Ecto neural progenitor cell (in vitro differentiated cells): ENCODE measurements at regions not wholly inside any gene's neighbourhood (a gene's known extent, or its start where the extent isn't known, plus 50 kb on each side); places are given as distances from the start of the nearest gene placed in this dataset.

ENCODE experiments used
- DNase-seq: peaks from one replicate; pipeline ENCODE4 v3.0.0-alpha.2; 2018; ENCODE audit warnings: low spot score

DNA sequence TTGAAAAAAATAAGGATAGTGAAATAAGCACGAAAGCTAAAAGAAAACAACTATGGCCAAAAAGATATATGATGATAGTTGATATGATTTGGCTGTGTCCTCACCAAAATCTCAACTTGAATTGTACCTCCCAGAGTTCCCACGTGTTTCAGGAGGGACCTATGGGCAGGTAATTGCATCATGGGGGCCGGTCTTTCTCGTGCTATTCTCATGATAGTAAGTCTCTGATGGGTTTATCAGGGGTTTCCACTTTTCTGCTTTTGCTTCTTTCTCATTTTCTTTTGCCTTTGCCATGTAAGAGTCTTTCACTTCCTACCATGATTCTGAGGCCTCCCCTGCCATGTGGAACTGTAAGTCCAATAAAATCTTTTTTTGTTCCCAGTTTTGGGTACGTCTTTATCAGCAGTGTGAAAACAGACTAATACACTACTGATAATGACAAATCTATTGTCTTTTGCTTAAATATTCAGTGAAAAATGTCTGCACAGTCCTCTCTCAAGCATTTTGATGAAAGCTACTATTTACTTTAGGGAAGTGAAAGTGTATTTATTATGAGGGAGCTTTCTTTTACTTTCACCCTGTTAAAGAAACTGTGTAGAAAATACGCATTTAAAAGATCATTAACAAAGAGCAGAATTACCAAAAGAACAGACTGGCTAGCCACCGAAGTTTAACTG is 389.1 kb downstream of the HTR1B start:
- DNase-seq = no peak

DNA sequence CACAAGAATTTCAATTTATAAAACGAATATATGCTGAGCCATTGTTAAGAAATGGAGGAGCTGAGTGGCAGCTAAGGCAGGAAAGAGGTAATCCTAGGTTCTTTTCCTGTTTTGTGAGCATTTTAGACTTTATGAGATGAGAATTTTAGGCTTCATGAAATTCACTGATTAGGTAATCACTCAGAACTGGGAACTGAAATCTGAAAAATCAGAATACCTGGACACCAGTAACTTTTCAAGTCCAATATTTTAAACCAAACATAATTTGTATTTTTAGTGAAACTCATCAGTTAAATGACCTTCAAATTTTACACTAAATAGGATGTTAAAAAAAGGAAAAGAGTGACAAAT is 389.9 kb downstream of the HTR1B start:
- DNase-seq = no peak

DNA sequence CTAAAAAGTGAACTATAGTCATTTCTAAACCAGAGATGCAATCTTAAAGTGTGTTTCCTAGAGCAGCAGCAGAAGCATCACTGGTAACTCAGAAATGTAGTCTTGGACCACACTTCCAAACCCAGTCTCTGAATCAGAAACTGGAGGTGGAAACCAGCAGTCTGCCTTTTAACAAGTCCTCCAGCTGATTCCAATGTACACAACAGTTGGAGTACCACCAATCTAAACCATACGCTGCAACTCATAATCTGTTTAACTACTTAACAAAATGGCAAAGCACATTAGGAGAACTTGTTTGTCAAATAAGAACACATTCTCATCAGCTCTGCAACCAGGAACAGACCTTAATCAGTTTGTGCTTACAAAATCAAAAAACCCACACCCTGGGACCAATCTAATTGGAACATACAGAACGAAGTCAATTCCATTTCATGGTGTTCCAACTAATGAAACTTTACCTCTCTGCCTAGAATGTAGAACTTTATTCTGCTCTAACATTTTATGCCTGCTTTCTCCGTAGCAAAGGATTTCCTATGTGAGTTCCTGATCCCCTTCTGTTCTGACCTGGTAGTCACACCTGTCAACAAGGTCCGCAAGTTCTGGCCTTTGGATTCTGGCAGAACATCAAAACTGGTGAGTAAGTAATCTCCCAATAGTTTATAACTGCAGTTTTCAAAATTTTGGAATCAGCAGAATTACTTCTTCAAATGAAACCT is 390.4 kb downstream of the HTR1B start:
- DNase-seq = no peak

DNA sequence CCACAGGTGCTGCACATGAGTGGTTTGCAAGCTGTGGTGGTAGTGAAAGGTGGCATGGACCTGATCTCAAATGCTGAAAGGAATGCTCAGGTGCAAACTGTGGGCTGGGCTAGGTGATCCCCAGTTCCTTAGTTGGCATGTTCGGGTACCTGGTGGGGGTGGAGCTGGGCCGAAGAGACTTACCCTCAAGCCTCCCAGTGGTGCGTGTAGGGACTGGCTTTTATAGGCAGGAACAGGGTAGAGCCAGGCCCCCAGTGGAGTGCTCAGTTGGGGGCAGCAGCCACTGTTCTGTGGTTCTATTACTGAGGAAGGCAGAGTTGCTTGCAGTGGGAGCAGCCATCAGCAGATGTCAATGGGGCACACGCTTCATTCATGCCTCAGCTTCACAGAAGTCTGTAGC is 399.8 kb downstream of the HTR1B start:
- DNase-seq = no peak

DNA sequence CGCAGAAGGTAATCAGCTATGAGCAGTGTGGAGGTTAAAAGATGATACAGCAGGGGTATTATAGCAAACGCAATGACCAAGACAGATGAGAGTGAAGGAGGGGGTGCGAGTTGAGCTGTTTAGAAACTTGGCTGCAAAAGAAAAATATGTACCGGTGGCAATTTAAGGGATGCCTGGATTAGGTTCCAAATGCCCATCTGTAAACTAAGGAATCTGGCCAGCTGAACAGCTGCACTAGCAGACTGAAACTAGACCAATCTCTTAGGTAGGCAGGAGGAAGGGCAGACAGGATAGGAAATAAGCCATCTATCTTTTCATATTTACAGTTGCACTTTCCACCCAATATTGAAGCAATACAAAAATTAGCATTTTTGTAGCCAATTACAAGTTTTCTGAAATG is 407.6 kb downstream of the HTR1B start:
- DNase-seq = no peak

DNA sequence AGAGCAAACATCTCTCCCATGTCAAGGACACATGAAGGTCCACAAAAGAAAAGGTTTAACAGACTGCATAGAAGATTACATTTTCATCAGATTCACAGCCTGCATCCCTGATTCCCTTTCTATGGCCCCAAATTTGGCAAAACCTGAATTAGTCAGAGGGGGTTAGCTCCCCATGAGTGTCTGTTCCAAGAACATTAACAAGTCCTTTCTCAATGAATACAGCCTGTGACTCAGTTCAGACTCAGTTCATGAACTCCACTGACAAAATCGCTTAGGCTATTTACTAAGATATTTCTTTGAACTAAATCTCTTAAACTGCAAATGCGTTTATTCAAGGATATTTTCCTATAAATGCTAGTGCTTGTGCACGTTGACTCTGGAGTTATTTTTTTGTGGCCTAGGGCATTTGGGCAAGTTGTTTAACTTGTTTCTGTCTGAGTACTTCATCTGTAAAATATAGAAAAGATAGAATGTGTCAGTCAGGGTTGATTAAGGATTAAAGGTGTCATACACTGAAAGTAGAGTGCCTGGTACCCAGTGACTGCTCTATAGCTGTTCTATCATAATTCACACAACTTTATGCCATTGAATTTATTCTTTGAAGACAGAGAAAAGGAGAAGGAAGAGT is 422.6 kb downstream of the HTR1B start:
- DNase-seq = no peak

DNA sequence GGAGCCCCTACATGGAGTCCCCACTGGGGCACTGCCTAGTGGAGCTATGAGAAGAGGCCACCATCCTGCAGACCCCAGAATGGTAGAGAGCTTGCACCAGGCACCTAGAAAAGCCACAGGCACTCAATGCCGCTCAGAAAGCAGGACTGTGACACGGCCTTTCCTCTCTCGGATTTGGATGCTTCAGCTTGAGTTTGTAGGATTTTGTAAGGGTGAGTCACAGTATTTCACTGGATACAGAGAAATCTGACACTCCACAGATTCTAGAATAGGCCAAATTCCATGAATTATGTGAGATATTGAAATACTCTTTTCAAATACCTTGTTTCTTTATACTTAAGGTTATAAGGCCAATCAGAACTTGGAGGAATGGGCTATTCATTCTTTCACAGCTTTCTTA is 424.5 kb downstream of the HTR1B start:
- DNase-seq = no peak

DNA sequence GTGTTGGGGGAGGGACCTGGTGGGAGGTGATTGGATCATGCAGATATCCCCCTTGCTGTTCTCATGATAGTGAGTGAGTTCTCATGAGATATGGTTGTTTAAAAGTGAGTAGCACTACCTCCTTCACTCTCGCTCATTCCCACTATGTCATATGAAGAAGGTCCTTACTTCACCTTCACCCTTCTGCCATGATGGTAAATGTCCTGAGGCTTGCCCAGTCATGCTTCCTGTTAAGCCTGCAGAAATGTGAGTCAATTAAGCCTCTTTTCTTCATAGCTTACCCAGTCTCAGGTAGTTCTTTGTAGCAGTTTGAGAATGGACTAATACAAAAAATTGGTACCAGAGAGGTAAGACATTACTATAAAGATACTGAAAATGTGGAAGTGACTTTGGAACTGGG is 425.9 kb downstream of the HTR1B start:
- no peak for DNase-seq

DNA sequence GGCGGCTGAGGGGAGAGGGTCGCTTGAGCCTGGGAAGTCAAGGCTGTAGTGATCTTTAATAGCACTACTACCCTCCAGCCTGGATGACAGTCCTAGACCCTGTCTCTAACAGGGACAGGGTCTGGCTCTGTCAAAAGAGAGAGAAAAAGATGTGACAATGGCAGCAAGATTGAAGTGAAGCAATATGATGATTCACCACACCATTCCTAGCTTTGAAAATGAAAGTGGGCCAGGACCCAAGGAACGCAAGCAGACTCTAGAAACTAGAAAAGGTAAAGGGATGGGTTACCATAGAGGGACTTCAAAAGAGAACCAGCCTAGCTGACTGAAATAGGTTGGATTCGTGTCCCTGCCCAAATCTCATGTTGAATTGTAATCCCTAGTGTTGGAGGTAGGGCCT is 426.9 kb downstream of the HTR1B start:
- DNase-seq = no peak

DNA sequence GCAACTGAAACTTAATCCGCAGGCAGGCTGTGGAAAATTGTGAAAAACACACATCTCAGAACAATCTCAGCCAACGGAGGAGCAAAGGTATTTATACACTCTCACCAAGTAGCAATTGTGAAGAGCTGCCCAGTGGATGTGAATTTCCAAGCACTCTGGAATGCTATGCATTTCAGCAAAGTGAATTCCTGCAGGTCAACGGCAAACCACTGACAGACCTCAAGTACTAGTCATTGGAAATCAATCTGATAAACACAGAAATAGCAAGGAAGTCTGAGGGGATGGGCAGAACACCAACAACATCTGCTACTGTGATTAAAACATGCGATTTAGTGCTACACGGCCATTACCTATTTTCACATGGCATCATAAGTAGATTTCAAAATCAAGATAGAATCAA is 429.1 kb downstream of the HTR1B start:
- DNase-seq = no peak

DNA sequence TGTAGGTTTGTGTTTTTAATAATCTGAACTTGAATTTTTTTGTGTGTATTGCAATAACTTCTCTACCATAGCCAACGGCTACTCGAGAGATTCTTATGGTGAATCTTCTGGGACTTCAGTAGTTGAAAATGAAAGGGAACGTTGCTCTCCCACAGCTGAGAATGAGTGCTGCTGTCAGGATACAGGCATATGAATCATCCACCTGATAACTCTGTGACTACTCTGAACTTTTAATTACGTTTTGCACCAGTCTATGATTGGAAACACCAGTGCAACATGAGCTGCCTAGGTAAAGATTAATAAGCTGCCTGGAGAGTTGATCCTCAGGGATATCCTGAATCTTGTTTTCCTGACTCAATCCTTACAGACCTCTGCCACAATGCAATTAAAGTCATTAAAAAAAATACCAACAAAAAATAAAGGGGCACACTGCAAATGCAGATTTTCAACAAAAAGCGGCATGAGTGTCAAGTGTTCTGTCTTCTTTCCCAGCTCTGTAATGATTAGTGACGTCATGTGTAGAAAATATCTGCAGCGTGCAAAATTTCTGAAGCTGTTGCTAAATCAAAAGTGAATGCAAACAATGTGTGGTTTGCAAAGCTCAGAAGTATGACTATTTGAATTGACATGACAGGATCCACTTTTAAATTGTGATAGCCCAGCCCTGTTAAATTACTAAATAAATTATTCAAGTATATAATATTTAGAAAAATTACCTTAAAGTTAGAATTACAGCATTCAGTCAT is 432.2 kb downstream of the HTR1B start:
- no peak for DNase-seq

DNA sequence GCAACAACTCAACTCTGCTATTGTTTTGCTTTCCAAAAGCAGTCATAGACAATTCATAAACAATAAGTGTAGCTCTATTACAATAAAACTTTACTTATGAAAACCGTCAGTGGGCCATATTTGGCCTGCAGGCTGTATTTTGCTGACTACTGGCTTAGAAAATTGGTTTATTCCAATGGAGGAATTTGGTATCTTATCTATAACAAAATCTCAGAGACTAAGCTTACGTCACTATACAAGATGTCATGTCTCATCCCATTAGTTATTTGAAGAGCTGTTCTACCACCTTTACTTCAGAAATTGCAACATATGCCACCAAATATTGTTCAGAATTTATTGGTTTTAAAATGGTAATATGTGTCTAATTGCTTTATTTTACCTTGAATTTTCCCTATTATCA is 436.9 kb downstream of the HTR1B start:
- no peak for DNase-seq

DNA sequence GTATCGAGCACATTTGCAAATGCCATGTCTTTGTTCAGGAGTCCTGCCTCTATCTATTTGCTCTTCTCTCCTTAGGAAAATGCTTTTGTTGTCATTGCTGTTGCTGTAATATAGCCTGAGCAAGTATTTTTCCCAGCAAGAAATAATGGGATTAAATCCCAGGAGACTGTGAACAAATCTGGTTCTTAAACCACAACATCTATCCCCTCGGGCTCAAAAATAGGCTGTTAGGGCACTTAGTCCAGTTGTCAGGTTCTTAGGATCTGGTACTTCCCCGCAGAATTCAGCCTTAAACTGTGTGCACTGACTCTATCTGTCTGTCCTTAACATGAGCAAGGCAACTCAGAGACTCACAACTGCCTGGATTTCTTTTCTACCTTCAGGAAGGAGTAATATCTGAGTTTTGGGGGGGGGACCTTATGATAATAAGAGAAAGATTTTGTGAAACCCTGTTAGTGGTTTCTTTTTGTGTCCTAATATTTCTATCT is 437.5 kb downstream of the HTR1B start:
- DNase-seq = no peak

DNA sequence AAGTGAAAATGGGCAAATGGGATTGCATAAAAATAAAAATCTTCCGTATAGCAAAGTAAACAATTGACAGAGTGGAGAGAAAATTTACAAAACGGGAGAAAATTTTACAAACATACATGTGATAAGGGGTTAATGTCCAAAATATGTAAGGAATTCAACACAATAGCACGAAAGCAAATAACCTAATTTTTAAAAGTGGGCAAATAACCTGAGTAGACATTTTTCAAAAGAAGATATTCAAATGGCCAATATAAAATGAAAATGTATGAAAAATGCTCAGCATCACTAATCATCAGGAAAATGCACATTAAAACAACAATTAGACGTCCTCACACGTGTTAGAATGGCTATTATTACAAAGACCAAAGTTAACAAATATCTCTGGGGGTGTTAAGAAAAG is 441.5 kb downstream of the HTR1B start:
- no peak for DNase-seq

DNA sequence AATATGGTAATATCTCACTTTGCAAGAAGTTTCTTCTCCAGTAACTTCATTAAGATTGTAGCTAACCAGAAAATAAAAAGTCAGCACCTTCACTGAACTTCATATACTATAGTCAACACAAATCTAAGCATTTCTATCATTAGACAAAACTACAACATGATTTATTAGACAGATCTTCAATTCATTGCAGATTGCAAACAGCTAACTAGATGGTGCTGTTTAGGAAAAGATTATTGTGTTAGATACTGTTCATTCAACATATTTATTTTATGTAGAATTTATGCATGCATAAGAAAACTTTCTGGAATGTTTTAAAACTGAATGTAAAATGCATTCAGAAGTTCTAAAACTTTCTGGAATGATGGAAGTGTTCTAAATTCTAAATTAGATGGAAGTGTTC is 442.1 kb downstream of the HTR1B start:
- DNase-seq = no peak

DNA sequence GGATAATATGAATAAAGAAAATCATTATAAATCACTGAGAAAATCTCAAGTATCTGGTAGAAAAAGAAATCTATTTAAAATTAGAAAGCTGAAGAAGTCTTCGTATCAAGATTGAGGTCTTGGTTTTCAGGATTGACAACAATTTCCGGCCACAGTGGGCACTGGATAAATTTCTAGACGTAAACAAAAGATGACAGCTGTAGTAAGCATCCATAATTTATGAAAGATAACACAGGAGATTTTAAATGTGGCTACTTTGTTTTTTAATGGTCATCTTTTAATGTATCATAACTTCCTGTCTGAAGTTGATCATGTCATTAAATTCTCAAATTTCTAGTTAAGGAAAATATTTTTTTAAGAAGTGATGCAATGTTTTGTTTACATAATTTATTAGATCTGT is 444.2 kb downstream of the HTR1B start:
- no peak for DNase-seq

DNA sequence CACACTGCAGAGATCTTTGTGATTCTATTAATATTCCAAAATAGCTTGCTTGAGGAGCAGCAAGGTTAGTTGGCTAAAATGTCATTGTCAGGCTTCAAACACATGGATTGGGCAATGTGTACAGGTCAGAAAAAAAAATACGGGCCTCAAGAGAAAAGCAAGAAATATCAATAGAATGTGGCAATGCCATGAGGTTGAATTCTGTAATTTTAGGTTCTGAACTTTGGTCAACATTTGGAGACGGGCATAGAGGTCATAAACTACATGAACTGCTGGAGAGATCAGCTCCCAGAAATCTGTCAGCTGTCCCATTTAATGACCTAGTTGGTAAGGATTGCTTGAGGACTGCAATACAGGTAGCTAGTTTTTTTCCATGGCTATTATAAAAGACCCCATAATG is 445.8 kb downstream of the HTR1B start:
- no peak for DNase-seq

DNA sequence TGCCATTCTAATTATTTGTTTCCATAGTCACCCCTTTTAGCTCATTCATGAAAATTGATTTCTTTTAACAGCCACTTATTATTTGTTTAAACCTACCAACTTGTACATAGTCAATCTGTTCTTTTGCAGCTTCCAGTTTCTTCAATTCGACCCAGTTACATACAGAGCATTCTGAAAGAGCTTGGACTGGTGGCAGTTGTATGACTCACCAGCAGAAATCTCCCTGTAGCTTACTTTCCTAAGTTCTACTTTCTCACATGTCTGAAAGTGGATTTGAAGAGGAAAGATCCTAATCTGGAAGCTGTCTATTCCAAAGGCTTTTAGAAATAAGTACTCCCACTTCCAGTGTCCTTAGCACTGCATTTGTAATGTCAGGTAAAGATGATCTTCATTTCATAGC is 447.9 kb downstream of the HTR1B start:
- no peak for DNase-seq

DNA sequence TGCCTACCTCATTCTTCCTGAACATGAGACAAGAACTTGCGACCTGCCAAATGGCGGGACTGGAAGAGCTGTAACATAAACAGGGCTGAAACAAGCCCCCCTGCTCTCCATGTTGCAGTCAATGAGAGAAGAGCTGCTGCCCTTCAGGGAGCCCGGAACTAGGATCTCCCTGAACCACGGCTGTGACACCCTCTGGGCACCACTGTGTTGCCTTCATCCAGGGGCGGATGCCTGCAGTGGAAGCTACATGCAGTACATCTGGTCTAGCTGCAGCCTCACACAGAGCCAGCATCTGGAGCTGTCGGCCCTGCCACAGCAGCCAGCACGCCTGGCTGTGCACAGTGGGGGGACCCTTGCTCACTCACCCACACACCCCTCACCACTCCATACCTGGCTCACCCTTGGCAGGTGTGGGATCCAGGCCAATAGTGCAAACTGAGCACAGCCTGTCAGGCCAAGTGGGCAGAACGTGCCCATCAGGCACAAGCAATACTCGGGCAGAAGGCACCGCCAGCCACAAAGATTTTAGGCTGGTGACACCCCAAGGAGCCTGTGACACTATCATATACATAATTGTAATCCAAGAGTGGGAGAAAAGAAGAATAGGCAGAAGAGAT is 451.3 kb downstream of the HTR1B start:
- DNase-seq = no peak

DNA sequence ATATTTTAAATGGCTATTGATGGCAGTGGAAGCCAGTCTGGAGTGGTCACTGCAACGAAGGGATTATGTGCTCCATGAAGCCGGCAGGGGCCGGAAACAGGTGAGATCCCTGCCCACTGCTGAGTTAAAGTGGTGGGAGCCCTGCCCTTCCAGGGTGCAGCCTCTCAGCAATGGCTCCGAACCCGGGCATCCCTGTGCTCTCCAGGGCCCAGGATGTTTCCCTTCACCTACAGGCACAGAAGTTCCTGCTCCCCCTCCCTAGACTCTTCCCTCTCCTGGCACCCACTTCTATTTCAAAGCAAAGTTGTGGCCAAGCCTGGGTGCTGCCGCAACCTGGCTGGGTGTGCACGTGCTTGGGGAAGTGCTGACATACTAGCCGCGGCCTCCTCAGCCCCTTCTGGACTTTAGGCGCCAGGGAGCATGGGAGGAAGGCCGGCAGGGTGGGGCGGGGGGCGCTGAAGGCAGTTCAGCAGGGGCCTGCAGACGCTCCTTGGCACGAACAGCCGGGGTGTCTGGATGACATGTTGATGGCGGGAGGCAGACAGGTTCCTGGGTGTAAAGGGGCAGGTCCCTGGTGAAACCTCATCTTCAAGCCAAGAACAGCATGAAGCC is 452.3 kb downstream of the HTR1B start:
- DNase-seq = no peak

DNA sequence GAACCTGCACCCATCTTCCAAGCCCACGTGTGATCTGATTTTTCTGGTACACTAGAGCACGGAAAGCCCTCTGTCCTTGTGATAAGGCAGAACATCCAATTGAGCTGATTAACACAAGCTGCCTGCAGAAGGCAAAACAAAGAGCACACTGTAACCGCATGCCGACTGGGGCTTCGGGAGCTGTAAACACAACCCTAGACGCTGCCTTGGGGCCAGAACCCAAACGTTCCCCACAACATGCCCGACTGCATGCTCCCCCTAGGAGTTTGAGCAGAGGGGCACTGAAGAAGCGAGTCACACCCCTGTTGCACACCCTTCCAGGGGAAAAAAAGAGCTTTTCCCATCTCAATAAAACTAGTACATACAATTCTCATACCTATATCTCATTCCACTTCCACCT is 470.7 kb downstream of the HTR1B start:
- no peak for DNase-seq

DNA sequence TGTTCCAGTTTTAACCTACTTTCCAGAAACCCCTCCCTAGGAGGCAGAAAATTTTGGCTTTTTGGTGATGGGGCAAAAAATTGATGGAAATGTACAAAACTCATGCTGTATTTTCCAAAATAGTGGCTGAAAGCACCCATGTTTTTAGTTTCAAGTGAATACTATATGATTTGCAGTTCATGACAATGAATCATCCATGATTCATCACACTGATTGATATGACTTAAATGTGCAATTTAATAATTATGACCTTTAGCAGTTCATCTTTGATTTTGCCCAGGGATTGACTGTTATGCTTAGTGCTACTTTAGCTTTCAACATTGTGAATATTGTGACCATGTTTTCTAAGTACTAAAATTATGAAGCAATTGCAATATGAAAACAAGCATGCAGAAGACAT is 478.7 kb downstream of the HTR1B start:
- no peak for DNase-seq
